ENCODE measurements at regions not wholly inside any gene's neighbourhood (a gene's known extent, or its start where the extent isn't known, plus 50 kb on each side); places are given as distances from the start of the nearest gene placed in this dataset.

DNA sequence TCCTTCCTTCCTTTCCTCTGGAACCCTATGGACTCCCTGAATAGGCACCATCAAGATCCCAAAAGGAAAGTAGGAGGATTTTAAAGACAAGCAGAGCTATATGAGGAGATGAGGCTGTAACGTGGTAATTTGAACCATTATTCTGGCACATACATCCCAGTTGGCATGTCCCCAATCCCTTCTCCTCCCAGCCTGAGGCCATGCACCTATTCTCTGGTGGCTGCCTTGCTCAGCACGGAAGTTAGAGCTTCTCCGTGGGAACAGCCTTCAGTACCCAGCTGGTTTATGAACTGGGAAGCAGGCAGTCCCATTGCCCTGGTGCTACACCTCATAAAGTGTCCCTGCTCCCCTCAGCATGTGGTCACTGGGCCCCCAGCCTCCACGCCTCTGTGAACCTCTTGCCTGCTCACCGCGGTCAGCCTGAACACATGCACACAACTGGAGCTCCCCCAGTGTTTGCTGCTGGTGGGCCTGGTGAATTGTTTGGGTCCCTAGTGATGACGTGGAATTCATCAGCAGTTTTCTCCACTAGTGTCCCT, 139.9 kb upstream of the PLET1 start:
- DNase-seq (ENCODE audit: low read depth, low spot score) = no peak

DNA sequence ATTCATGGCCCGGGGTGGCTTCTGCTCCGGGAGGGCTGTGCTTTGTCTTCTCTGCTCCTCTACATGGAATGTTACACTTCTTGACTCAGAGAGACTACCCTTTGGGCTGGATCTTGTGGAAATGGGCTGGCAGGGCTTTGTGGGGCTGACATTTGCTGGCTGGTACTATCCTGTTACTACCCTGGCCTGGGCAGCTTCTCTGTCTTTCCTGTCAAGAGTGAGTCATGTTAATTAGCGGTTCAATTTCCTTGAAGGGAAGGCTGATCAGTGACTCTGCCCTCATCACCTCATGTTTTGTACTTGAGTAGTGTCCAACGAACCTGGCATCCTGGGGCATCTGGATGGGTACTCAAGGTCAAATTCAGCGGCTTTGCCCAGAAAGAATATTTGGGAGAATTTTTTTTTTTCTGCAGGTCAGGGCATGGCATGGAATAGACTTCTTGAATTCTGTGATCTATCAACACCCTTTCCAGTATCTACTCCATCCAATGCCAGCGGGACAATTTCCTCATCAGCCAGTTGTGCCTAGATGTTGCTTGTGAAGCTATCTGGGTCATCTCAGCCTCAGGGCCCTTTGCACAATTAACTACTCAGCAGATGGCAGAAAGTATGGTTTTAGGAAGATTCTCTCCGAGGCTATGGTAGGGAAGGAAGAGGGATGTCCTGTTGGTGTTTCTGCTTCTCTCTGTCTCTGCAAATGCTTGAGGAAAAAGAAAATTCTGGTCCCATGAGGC, 140.5 kb upstream of the PLET1 start:
- no peak for DNase-seq (ENCODE audit: low read depth, low spot score)

GRCh38 chr11:112403432-112403831, 142.8 kb upstream of the PLET1 start:
- DNase-seq (ENCODE audit: low read depth, low spot score) = no peak

DNA sequence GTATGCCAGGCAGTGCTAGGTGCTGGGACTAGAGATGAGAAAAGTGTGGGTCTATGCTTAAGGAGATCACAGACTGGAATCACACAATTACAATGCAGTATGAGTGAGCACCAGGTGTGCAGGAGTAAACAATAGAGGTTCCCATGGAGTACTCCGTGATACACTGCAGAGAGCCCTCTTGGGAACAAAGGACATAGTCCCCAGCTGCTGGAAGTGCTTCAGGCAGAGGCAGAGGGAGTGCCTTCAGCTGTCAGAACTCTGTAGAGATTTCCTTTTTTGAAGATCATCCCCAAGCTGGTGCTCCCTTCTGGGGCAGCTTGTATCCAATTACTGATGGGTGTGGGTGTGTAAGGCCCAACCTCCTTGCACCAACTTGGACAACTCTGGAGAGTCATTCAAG, 143.5 kb upstream of the PLET1 start:
- DNase-seq (ENCODE audit: low read depth, low spot score) = no peak

DNA sequence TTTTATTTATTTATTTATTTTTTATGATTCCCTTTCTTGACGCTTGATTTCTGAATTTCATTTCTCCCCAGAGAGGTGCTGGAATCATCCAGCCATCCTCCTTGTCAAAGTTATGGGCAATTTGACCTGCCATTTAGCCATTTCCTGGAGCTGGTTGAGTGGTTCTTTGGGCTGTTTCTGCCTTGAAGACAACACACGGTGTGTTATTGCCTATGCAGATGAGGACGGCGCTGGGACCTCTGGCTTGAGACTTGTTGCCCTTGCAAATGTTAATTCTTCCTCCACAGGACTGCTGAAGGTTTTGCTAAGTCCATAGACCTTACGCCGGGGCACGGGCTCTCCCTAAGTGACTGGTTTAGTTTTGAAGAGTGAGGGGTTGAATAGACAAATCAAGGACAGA, 147.9 kb upstream of the PLET1 start:
- no peak for DNase-seq (ENCODE audit: low read depth, low spot score)

- DNase-seq (ENCODE audit: low read depth, low spot score) = no peak
Observed at GRCh38 chr11:112410325-112410724, 149.7 kb upstream of the PLET1 start.

- no peak for DNase-seq (ENCODE audit: low read depth, low spot score)
Observed at GRCh38 chr11:112412383-112412782, 151.7 kb upstream of the PLET1 start.

DNA sequence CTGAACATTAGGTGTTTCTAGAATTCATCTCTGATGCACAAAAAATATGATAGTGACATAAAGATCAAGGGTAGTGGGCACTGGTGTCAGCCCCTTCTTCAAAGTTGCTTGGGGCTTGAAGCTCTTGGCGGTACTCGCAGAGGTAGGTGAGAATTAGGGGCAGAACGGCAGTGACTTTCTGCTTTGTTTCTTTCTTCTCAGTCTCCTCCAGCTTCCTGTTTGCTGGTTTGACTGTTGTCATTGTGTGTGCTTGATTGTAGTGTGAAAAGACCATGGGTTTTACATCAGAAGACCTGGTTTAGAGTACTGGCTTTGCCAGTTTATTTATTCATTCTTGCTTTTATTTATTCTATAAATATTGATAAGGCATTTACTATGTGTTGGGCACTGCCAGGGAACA, 156.7 kb upstream of the PLET1 start:
- no peak for DNase-seq (ENCODE audit: low read depth, low spot score)

DNA sequence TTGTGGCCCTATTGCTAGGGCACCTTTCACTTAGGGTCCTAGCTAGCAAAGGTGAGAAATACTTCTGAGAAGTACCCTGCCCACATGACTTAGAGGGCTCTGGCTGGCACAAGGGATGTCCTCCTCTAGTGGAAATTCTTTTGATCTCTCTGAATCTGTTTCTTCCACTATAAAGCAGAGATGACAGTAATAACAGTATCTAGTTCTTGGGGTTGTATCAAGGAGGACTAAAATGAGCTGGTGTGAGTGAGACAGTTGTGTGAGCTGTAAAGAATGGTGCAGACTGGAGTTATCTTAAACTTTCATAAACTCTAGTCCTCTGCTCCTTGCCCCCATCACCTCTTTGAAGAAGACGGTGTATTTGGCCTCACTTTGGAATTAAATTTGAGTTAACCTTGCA, 157.8 kb upstream of the PLET1 start:
- DNase-seq (ENCODE audit: low read depth, low spot score) = no peak

DNA sequence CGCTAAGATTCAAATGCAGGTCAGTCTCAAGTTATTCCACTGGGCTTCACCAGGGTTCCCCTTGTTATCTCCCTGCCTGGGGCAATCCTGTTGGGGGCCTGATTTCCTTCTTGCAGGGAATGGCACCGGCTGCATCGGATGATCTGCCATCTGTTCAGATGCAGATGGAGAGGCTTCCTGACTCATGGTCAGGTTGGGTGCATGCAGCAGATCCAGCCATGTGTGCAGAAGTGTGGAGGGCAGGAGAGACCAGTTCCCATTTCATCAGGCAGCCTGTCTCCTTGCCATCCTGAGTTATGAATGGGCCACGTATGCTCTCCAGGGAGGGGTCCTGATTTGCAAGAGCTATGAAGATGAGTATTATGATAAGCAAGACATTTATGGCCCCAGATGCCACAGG, 161.2 kb upstream of the PLET1 start:
- no peak for DNase-seq (ENCODE audit: low read depth, low spot score)

GRCh38 chr11:112425121-112425520, 164.5 kb upstream of the PLET1 start:
- no peak for DNase-seq (ENCODE audit: low read depth, low spot score)

DNA sequence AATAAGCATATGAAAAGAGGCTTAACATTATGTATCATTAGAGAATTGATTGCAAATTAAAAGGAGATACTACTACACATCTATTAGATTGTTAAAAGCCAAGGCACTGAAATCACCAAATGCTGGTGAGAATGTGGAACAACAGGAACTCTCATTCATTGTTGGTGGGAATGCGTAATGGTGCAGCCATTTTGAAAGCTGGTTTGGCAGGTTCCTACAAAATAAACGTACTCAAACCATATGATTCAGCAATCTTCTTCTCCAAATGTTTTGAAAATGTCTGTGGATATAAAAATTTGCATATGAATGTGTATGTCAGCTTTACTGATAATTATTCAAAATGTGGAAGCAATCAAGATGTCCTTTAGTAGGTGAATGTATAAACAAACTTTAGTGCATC, 176.4 kb upstream of the PLET1 start:
- no peak for DNase-seq (ENCODE audit: low read depth, low spot score)

GRCh38 chr11:112439614-112440013, 179.0 kb upstream of the PLET1 start:
- no peak for DNase-seq (ENCODE audit: low read depth, low spot score)

GRCh38 chr11:112440518-112440917, 179.9 kb upstream of the PLET1 start:
- no peak for DNase-seq (ENCODE audit: low read depth, low spot score)

- no peak for DNase-seq (ENCODE audit: low read depth, low spot score)
Observed at GRCh38 chr11:112448168-112448567, 187.5 kb upstream of the PLET1 start.

GRCh38 chr11:112448806-112449205, 188.1 kb upstream of the PLET1 start:
- DNase-seq (ENCODE audit: low read depth, low spot score) = no peak

DNA sequence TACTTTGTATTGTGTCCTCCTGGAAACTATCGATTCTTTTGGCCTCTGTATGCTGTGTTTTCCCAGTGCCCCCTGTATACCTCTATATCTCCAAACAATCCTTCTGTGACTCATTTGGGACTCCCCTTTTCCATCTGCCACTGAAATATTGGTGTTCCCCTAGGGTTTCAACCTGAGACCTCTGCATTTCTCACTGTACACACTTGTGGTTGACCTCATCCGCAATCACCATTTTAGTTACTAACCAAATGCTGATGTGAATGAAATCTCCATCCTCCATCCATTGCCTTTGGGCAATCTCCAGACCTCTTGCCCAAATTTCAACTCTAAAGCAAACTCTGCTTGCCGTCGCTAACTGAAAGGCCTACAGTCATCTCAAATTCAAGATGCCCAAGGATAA, 190.6 kb upstream of the PLET1 start:
- DNase-seq (ENCODE audit: low read depth, low spot score) = no peak

DNA sequence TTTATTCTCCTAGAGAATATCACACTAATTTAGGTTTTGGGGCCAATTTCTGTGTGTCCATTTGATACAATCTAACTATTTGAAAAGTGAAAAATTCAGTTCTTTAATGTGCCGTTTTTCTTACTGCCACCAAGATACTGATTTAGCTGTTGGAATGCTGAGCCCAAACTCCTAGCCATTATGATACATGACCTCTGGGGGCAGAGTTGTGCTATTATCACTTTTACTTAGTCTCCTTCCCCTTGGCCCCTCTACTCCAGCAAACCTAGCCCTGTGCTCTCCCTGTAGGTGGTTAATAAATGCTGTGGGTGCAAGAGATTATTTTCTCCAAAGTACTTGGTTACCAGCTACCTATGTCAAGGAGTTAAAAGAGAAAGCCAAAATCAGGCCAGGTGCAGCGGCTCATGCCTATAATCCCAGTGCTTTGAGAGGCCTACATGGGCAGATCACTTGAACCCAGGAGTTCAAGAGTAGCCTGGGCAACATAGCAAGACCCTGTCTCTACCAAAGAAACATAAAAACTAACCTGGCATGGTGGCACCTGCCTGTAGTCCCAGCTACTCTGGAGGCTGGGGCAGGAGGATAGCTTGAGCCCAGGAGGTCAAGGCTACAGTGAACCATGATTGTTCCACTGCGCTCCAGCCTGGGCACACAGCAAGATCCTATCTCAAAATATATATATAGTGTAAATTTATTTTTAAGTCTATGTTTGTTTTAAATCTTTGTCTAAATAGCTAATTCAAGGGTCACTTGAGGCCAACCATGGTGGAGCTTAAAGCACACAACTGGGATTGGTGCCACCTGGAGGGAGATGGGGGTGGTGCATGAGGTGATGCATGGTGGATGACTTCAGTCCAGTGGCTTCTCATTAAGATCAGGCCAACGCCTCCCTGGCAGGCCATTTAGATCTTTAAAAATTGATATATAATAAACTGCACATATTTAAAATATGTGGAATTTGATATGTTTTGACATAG, 193.2 kb upstream of the PLET1 start:
- no peak for DNase-seq (ENCODE audit: low read depth, low spot score)

DNA sequence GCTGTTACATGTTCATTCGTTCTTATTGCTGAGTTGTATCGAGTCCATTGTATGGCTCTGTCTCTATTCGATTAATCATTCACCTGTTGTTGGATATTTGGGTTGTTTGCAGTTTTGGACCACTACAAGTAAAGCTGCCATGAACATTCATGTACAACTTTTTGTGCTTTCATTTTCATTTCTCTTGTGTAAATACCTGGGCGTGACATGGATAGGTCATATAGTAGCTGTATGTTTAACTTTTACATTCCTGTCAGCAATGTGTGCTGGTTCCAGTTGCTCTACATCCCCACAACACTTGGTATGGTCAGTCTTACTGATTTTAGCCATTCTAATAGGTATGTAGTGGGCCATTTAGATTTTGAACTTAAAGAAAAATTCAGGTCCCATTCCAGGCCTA, 194.2 kb upstream of the PLET1 start:
- no peak for DNase-seq (ENCODE audit: low read depth, low spot score)

- no peak for DNase-seq (ENCODE audit: low read depth, low spot score)
Observed at GRCh38 chr11:112455791-112456190, 195.1 kb upstream of the PLET1 start.

DNA sequence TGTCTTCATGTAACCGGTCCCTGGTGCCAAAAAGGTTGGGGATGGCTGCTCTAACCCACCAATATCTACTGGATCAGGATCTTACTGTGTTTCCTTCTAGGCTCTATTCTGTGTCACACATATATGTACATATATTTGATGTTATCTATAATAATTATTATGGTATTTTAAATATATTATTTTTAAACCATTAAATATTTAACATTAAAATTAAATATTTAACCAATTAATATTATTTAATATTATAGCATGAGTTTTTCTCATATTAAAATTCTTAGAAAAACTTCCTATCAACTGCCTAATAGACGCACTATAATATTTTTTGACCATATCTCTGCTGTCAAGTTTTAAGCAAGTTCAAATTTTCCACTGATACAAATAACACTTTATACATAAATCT, 196.9 kb upstream of the PLET1 start:
- no peak for DNase-seq (ENCODE audit: low read depth, low spot score)

GRCh38 chr11:112459001-112459400, 198.3 kb upstream of the PLET1 start:
- DNase-seq (ENCODE audit: low read depth, low spot score) = no peak

DNA sequence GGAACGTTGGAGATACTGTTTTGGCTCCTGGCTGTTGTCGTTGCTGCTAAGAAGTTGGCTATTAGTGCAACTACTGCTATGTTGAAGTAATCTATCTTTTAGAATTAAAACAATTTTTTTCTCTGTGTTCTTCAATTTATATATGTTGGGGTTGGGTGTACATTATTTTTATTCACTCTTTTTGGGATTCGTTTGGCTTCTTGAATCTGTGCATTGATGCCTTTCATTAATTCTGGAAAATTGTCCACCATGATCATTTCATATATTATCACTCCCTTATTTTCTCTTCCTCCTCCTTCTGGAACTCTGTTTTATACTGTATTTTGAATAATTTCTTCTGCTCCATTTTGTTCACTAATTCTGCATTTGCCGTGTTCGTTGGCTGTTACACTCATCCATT, 199.5 kb upstream of the PLET1 start:
- no peak for DNase-seq (ENCODE audit: low read depth, low spot score)
